Lung (tissue), 11 donors: ENCODE measurements at regions not wholly inside any gene's neighbourhood (a gene's known extent, or its start where the extent isn't known, plus 50 kb on each side); places are given as distances from the start of the nearest gene placed in this dataset.
A peak's percentile ranks its signal among the peaks of the same experiment; 100 is the strongest.

Experiments used
- ATAC-seq: fragments of 200-7000 bp; cut with Tn5 transposase; one replicate; pipeline ENCODE4 v1.9.1; 2020; ENCODE audit warnings: moderate number of reproducible peaks; ENCODE audit not compliant: insufficient read depth, low FRiP score
- DNase-seq, 3 donors: peaks; one replicate each; pipeline ENCODE4 v3.0.0-alpha.2; 2013 to 2017
- H3K27ac ChIP-seq, 2 donors: one replicate each; pipeline ENCODE4 v1.5.1; 2013; ENCODE audit warnings: mild to moderate bottlenecking in 2 of 2, moderate library complexity in 2 of 2, control low read depth in 1 of 2, inconsistent platforms in 1 of 2, low read depth in 1 of 2, low read length in 1 of 2
- H3K27me3 ChIP-seq, 3 donors: one replicate each; pipeline ENCODE4 v1.5.1; 2013; ENCODE audit warnings: low read length in 2 of 3; ENCODE audit not compliant: control insufficient read depth in 3 of 3, insufficient read depth in 3 of 3
- H3K36me3 ChIP-seq, 4 donors: one replicate each; pipeline ENCODE4 v1.5.1; 2013; ENCODE audit warnings: low read length in 4 of 4, mild to moderate bottlenecking in 1 of 4, moderate library complexity in 1 of 4; ENCODE audit not compliant: control insufficient read depth in 4 of 4, insufficient read depth in 4 of 4
- H3K4me1 ChIP-seq, 5 donors: one replicate each; pipeline ENCODE4 v1.5.1; 2013; ENCODE audit warnings: low read length in 5 of 5, mild to moderate bottlenecking in 2 of 5, moderate library complexity in 1 of 5; ENCODE audit not compliant: control insufficient read depth in 5 of 5, insufficient read depth in 5 of 5
- H3K4me3 ChIP-seq: one replicate; pipeline ENCODE4 v1.5.1; 2013; ENCODE audit warnings: mild to moderate bottlenecking, control low read depth, moderate library complexity
- H3K9ac ChIP-seq, 2 donors: one replicate each; pipeline ENCODE4 v1.5.1; 2013; ENCODE audit warnings: low read length in 2 of 2, control low read depth in 1 of 2; ENCODE audit not compliant: insufficient read depth in 1 of 2
- H3K9me3 ChIP-seq, 4 donors: one replicate each; pipeline ENCODE4 v1.5.1; 2013; ENCODE audit warnings: low read length in 3 of 4, mild to moderate bottlenecking in 1 of 4, moderate library complexity in 1 of 4; ENCODE audit not compliant: control insufficient read depth in 4 of 4, insufficient read depth in 3 of 4
- CTCF ChIP-seq: IDR thresholded peaks from 2 replicates; pipeline ENCODE4 v1.5.1; 2012; ENCODE audit warnings: mild to moderate bottlenecking; ENCODE audit errors: control extremely low read depth, extremely low read depth
- WGBS, 2 donors: extraction: QIAGEN DNeasy Blood & Tissue Kit; methylation state at CpG; one replicate each; pipeline ENCODE4 v1.1.7; 2013; 5-methylcytosine and 5-hydroxymethylcytosine counted together
- donor health status: control.
- donor health status: control.
- donor health status: Bipolar disorder and iron deficiency.
- donor health status: healthy.
- donor health status: DM: yes; HTN: yes; CAD: no.

GRCh38 chr4:14335872-14336271 is 666.4 kb upstream of the CPEB2 start:
- Histone ChIP-seq H3K36me3 (no peaks in the 10 kb centered on the region), H3K4me1 (peaks cover 0 to 2% (median 0%) of the 10 kb centered on the region in 5 donors), H3K9me3 (no peaks in the 10 kb centered on the region), H3K27ac (no peak overlapping the region), H3K9ac (no peak overlapping the region), H3K27me3 (no peaks in the 10 kb centered on the region), H3K4me3 (no peak overlapping the region)
- TF ChIP-seq CTCF: no peak
- ATAC-seq (no peak), DNase-seq (no peak)
- 91 to 93% methylated on average over 3 of the region's 3 CpGs for whole genome bisulfite sequencing, 2 donors

- H3K9ac ChIP-seq: no peak overlapping the region
- ATAC-seq (no peak), DNase-seq (no peak)
- H3K4me3 ChIP-seq: no peak overlapping the region
- H3K4me1 ChIP-seq: peaks cover 0 to 2% (median 0%) of the 10 kb centered on the region in 5 donors
- H3K27me3 ChIP-seq: no peaks in the 10 kb centered on the region
- no peak for TF ChIP-seq CTCF
- 69 to 70% methylated on average over 2 of the region's 2 CpGs for WGBS, 2 donors
- H3K27ac ChIP-seq: no peak overlapping the region
- H3K36me3 ChIP-seq: no peaks in the 10 kb centered on the region
- H3K9me3 ChIP-seq: no peaks in the 10 kb centered on the region
Measured at GRCh38 chr4:14336656-14337055, 665.6 kb upstream of the CPEB2 start.

GRCh38 chr4:14337892-14338584 is 664.2 kb upstream of the CPEB2 start:
- ATAC-seq (no peak), DNase-seq (peak in 1 of 3 donors; percentile 6)
- no peak overlapping the region for H3K9ac ChIP-seq
- no peak overlapping the region for H3K27ac ChIP-seq
- H3K27me3 ChIP-seq: no peaks in the 10 kb centered on the region
- H3K36me3 ChIP-seq: no peaks in the 10 kb centered on the region
- 62 to 77% methylated on average over 2 of the region's 2 CpGs for WGBS, 2 donors
- TF ChIP-seq CTCF: no peak
- peaks cover 0 to 2% (median 0%) of the 10 kb centered on the region in 5 donors for H3K4me1 ChIP-seq
- H3K9me3 ChIP-seq: no peaks in the 10 kb centered on the region
- H3K4me3 ChIP-seq: no peak overlapping the region
